Peyer's patch (tissue), 4 donors: ENCODE measurements at regions not wholly inside any gene's neighbourhood (a gene's known extent, or its start where the extent isn't known, plus 50 kb on each side); places are given as distances from the start of the nearest gene placed in this dataset.

Experiments
- DNase-seq, 3 donors: peaks; one replicate each; pipeline ENCODE4 v3.0.0-alpha.2; 2017 to 2019
- H3K27ac ChIP-seq, 4 donors: fragments of 200-600 bp; sonication (generic); one replicate each; pipeline ENCODE4 v1.5.1; 2016 to 2019
- H3K27me3 ChIP-seq, 2 donors: fragments of 200-600 bp; sonication (generic); one replicate each; pipeline ENCODE4 v1.5.1; 2019
- H3K36me3 ChIP-seq, 3 donors: fragments of 200-600 bp; sonication (generic); one replicate each; pipeline ENCODE4 v1.5.1; 2016 to 2019
- H3K4me1 ChIP-seq, 4 donors: fragments of 200-600 bp; sonication (generic); one replicate each; pipeline ENCODE4 v1.5.1; 2016 to 2019
- H3K4me3 ChIP-seq, 4 donors: fragments of 200-600 bp; sonication (generic); 1 replicate in 3 of 4; 2 replicates in 1 of 4; pipeline ENCODE4 v1.5.1; 2016 to 2019; ENCODE audit warnings: mild to moderate bottlenecking in 1 of 4
- H3K9me3 ChIP-seq, 4 donors: fragments of 200-600 bp; sonication (generic); one replicate each; pipeline ENCODE4 v1.5.1; 2016 to 2019; ENCODE audit warnings: mild to moderate bottlenecking in 1 of 4
- POLR2A ChIP-seq, 2 donors: fragments of 450-650 bp; IDR thresholded peaks; one replicate each; pipeline ENCODE4 v1.5.1; 2017; ENCODE audit warnings: antibody characterized with exemption in 2 of 2, mild to moderate bottlenecking in 2 of 2, moderate library complexity in 2 of 2
- TF ChIP-seq, protein P1 (sequence below), 6 experiments: fragments of 450-650 bp in 4 of 6; fragments of 200-600 bp in 2 of 6; sonication (generic) in 1 of 6; IDR thresholded peaks; one replicate each; pipeline ENCODE4 v1.5.1; 2017 to 2019; ENCODE audit warnings: antibody characterized with exemption in 6 of 6, mild to moderate bottlenecking in 3 of 6, moderate library complexity in 1 of 6

DNA sequence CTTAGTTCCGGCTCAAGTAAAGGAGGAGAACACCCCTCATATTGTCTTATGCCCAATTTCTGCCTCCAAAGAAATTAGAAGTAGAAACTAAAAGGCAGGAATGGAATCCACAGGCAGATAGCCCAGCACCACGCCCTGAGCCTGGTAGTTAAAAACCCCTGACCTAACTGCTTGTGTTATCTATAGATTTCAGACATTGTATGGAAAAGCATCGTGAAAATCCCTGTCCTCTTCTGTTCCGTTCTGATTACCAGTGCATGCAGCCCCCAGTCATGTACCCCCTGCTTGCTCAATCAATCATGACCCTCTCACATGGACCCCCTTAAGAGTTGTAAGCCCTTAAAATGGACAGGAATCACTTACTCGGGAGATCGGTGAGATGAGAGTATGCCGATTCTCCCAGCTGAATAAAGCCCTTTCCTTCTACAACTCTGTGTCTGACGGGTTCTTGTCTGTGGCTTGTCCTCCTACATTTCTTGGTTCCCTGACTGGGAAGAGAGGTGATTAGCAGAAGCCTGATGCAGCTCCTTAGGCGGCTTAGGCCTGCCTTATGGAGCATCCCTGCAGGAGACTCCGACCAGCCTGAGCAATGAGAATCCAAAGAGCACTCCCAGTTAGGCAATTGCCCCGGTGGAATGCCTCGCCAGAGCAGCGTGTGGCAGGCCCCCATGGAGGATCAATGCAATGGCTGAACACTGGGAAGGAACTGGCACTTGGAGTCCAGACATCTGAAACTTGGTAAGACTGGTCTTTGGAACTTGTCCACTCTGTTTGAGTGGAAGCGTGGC, 362.6 kb upstream of the TCF4 start:
- no peaks in the 10 kb centered on the region for H3K4me1 ChIP-seq
- DNase-seq, result no peak
- no peak for TF ChIP-seq POLR2A (IDR thresholded peaks at IDR 0.05)
- TF ChIP-seq, protein P1, sequence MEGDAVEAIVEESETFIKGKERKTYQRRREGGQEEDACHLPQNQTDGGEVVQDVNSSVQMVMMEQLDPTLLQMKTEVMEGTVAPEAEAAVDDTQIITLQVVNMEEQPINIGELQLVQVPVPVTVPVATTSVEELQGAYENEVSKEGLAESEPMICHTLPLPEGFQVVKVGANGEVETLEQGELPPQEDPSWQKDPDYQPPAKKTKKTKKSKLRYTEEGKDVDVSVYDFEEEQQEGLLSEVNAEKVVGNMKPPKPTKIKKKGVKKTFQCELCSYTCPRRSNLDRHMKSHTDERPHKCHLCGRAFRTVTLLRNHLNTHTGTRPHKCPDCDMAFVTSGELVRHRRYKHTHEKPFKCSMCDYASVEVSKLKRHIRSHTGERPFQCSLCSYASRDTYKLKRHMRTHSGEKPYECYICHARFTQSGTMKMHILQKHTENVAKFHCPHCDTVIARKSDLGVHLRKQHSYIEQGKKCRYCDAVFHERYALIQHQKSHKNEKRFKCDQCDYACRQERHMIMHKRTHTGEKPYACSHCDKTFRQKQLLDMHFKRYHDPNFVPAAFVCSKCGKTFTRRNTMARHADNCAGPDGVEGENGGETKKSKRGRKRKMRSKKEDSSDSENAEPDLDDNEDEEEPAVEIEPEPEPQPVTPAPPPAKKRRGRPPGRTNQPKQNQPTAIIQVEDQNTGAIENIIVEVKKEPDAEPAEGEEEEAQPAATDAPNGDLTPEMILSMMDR (IDR thresholded peaks at IDR 0.05), result no peak
- no peak overlapping the region for H3K4me3 ChIP-seq
- no peaks in the 10 kb centered on the region for H3K36me3 ChIP-seq
- H3K27me3 ChIP-seq, result no peaks in the 10 kb centered on the region
- no peaks in the 10 kb centered on the region for H3K9me3 ChIP-seq
- H3K27ac ChIP-seq, result no peak overlapping the region

DNA sequence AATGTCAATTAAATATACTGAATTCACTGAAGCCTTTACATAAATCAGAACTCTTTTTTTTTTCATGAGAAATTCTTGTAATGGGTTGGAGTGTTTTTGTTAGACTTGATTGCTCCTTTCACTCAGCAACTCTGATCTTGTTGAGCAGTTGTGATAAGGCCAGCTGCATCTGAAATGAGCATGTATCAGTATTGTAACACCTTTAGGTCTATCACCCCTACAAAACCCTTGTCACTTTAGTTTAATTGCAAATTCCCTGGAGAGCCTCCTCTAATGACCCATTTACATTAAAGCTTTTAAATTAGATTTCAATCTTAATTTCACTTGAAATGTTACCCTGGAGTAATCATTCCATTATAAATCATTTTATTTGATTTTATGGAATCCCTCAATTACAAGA, 346.8 kb upstream of the TCF4 start:
- H3K9me3 ChIP-seq, result no peaks in the 10 kb centered on the region
- H3K36me3 ChIP-seq, result no peaks in the 10 kb centered on the region
- H3K4me3 ChIP-seq, result no peak overlapping the region
- no peak for DNase-seq
- no peak overlapping the region for H3K27ac ChIP-seq
- no peaks in the 10 kb centered on the region for H3K4me1 ChIP-seq
- H3K27me3 ChIP-seq, result no peaks in the 10 kb centered on the region
- no peak for TF ChIP-seq POLR2A (IDR thresholded peaks at IDR 0.05)
- TF ChIP-seq, protein P1 (IDR thresholded peaks at IDR 0.05), result no peak

DNA sequence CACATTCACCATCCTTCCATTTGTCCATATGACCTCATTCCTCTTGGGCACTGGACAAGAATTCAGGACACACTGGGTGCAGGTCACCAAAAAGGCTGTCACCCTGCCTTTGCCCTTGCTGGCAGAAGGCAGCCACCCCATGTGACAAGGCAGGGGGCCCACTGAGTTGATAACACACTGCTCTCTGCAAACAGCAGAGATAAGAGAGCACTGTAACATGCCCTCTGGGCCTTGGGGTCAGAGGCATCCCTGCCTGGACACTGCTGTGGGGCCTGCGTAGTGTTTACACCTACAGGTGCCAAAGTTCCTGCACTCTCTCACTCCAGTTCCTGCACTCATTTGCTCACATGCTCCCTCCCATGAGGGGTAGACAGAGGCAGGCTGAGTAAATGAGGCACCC, 344.7 kb upstream of the TCF4 start:
- Histone ChIP-seq H3K4me1 (no peaks in the 10 kb centered on the region), H3K9me3 (no peaks in the 10 kb centered on the region), H3K27me3 (no peaks in the 10 kb centered on the region), H3K4me3 (no peak overlapping the region), H3K27ac (no peak overlapping the region), H3K36me3 (no peaks in the 10 kb centered on the region)
- TF ChIP-seq POLR2A (IDR thresholded peaks at IDR 0.05), result no peak
- no peak for DNase-seq

DNA sequence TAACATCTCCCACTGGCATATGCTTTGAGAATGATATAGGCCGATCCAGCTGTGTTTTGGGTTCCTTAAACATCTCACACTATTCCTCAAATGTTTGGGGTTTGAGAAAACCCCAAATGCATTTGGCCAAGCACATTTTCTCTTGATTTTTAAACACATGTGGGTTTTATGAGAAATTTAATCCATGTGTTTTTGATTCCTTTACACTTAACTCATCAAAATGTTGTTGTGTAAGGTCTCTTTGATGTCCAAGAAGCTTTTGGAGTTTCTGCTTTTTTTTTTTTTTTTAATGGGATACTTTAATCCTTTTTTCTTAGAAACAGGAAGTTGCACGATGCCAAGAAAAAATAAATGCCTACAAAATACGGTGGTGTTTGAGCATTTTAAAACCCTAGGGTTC, 339.8 kb upstream of the TCF4 start:
- no peak overlapping the region for H3K27ac ChIP-seq

DNA sequence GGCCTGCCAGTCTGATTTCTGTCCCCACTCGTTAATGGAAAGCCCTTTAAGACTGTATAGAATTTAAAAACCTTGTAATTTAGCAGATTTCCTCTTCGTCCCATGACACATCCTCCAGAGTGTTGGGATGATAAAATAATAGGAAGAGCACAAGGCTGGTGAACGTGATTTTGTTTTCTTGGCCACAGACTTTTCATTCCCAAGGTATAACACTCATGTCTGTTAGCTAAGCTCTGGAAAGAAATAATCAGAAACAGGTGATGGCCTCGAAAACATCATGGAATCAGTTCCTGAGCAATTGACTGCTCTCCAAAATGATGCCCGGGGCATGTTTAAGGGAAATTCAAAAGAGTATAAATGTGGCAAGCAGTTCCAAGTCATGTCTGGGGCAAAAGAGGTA, 337.8 kb upstream of the TCF4 start:
- no peak for TF ChIP-seq POLR2A (IDR thresholded peaks at IDR 0.05)
- TF ChIP-seq, protein P1 (IDR thresholded peaks at IDR 0.05), result no peak
- no peaks in the 10 kb centered on the region for H3K36me3 ChIP-seq
- no peaks in the 10 kb centered on the region for H3K27me3 ChIP-seq
- H3K9me3 ChIP-seq, result no peaks in the 10 kb centered on the region
- no peak overlapping the region for H3K4me3 ChIP-seq
- no peaks in the 10 kb centered on the region for H3K4me1 ChIP-seq
- H3K27ac ChIP-seq, result no peak overlapping the region
- no peak for DNase-seq

More for the DNA sequence above, 339.8 kb upstream of the TCF4 start:
- no peaks in the 10 kb centered on the region for H3K36me3 ChIP-seq
- H3K4me1 ChIP-seq, result no peaks in the 10 kb centered on the region
- no peaks in the 10 kb centered on the region for H3K27me3 ChIP-seq
- DNase-seq, result no peak
- no peaks in the 10 kb centered on the region for H3K9me3 ChIP-seq
- TF ChIP-seq POLR2A (IDR thresholded peaks at IDR 0.05), result no peak
- TF ChIP-seq, protein P1 (IDR thresholded peaks at IDR 0.05), result no peak
- H3K4me3 ChIP-seq, result no peak overlapping the region

DNA sequence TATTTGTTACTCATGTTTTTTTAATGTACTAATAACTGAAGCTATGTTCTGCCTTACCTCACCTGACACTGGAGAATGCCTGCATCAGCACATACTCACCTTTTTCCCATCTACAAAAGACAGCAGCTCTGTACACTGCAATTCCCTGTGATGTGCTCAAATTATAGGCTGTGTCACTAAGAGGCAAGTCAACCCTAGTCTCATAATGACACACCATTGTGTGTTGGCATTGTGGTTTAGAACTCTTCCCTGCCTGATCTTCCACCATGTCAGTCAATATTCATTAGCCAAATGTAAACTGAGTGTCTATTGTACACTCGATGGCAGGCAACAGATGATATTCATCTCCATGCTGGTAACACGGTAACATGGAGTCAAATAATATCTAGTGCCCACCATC, 332.1 kb upstream of the TCF4 start:
- DNase-seq, result no peak
- Histone ChIP-seq H3K27ac (no peak overlapping the region), H3K4me3 (no peak overlapping the region), H3K9me3 (no peaks in the 10 kb centered on the region), H3K4me1 (no peaks in the 10 kb centered on the region), H3K27me3 (no peaks in the 10 kb centered on the region), H3K36me3 (no peaks in the 10 kb centered on the region)
- TF ChIP-seq, protein P1 (IDR thresholded peaks at IDR 0.05), result no peak
- no peak for TF ChIP-seq POLR2A (IDR thresholded peaks at IDR 0.05)
